ENCODE measurements at regions not wholly inside any gene's neighbourhood (a gene's known extent, or its start where the extent isn't known, plus 50 kb on each side); places are given as distances from the start of the nearest gene placed in this dataset.

DNA sequence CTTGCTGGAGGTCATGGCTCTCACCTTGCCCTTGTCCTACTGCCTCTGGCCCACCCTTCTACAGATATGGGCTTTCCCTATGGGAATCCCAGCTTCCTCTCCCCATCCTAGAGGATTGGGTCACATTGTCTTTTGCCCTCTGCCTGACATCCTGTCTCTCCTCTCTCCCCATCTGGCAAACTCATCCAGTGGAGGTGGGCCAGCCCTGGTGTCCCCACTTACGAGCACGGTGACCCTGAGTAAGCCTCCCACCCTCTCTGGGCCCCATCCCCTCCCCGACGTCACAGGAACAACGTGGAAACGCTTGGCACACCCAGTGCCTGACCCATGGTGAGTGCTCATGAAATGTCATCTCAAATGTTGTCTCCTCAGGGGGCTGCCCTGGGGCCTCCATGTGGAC lies 56.1 kb upstream of the ID3 start:
- no peak overlapping the region for H3K27ac ChIP-seq (ENCODE audit: low read depth, low read length)
- H3K36me3 ChIP-seq (ENCODE audit: insufficient read depth, low read length) = no peaks in the 10 kb centered on the region
- no peaks in the 10 kb centered on the region for H3K4me1 ChIP-seq (ENCODE audit: control insufficient read depth, insufficient read depth, low read length, unreplicated experiment)
- H3K27me3 ChIP-seq (ENCODE audit: insufficient read depth, low read length) = peaks cover 25% of the 10 kb centered on the region
- no peaks in the 10 kb centered on the region for H3K79me2 ChIP-seq (ENCODE audit: control insufficient read depth, insufficient read depth, low read length, unreplicated experiment)
- no peak overlapping the region for H3K4me3 ChIP-seq (ENCODE audit: low read depth, low read length)
- H2AFZ ChIP-seq (ENCODE audit: low read length, unreplicated experiment) = no peak overlapping the region

DNA sequence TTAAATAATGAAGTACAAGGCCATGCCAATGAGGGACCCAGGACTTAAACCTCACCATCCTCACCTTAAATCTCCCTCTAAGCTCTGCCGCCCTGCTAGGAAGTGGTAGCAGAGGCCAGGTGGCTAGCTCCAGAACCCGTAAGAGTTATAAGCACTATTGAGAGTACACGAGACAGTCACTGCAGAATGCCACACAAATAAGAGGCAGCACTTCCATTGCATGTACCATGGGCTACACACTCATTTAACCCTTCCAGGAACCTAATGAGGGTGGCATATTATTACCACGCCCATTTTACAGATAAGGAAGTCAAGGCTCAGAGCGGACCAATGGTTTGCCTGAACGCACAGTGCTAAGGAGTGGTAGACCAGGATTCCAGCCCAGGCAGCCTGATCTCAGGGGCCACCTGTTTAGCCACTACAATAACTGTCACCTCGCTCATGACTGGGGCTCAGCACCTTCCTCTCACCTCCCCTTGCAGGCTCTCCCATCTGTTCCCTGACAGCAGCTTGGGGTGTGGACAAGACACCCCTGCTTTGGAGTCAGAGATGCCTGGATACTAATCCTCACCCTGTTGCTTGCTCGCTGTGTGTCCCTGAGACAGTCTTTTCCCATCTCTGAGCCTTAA lies 54.8 kb upstream of the ID3 start:
- Histone ChIP-seq H2AFZ (ENCODE audit: low read length, unreplicated experiment) (no peak overlapping the region), H3K4me3 (ENCODE audit: low read depth, low read length) (no peak overlapping the region), H3K4me1 (ENCODE audit: control insufficient read depth, insufficient read depth, low read length, unreplicated experiment) (no peaks in the 10 kb centered on the region)

DNA sequence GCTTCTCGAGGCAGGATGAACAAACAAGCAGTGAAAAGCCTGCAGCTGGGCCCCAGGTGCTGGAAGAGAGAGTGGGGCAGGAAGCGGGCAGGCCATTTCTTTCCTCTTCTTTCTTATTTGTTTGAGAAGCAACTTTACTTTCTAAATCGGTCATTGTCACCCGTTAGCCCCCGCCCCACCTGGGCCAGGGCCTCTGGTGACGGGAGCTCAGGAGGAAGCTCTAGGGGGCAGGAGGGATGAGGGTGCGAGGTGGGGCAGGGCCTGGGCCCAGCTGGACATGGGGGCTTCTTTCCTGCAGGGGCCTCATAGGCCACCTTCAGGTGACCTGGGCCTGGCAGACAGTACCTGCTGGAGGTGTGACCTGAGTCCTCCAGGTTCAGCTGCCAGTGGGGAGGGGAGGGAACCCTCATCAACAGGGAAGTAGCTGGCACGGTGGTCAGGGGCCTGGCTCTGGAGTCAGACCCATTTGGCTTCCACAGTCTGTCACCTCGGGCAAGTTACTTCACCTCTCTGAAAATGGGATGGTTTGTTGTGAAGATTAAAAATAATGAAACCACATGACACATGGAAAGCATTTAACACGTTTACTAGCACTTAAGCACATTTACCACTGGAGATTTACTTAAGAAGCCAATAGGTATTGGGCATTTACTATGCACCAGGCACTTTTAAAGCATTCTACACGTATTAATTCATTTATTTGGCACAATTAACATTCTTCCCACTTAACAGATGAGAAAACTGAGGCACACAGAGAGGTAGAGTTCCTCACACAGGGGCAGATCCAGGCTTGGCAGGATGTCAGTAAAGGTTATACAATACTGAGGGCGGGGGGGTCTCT lies 54.1 kb upstream of the ID3 start:
- Histone ChIP-seq H3K27me3 (ENCODE audit: insufficient read depth, low read length) (peaks cover 5% of the 10 kb centered on the region; the same call in 1 of the 2 replicates), H2AFZ (ENCODE audit: low read length, unreplicated experiment) (no peak overlapping the region), H3K79me2 (ENCODE audit: control insufficient read depth, insufficient read depth, low read length, unreplicated experiment) (no peaks in the 10 kb centered on the region), H3K27ac (ENCODE audit: low read depth, low read length) (no peak overlapping the region), H3K4me3 (ENCODE audit: low read depth, low read length) (no peak overlapping the region), H3K36me3 (ENCODE audit: insufficient read depth, low read length) (no peaks in the 10 kb centered on the region), H3K4me1 (ENCODE audit: control insufficient read depth, insufficient read depth, low read length, unreplicated experiment) (no peaks in the 10 kb centered on the region)

More for the DNA sequence above, 54.8 kb upstream of the ID3 start:
- H3K36me3 ChIP-seq (ENCODE audit: insufficient read depth, low read length) = no peaks in the 10 kb centered on the region
- H3K27ac ChIP-seq (ENCODE audit: low read depth, low read length) = no peak overlapping the region
- H3K27me3 ChIP-seq (ENCODE audit: insufficient read depth, low read length) = peaks cover 12% of the 10 kb centered on the region
- H3K79me2 ChIP-seq (ENCODE audit: control insufficient read depth, insufficient read depth, low read length, unreplicated experiment) = no peaks in the 10 kb centered on the region

DNA sequence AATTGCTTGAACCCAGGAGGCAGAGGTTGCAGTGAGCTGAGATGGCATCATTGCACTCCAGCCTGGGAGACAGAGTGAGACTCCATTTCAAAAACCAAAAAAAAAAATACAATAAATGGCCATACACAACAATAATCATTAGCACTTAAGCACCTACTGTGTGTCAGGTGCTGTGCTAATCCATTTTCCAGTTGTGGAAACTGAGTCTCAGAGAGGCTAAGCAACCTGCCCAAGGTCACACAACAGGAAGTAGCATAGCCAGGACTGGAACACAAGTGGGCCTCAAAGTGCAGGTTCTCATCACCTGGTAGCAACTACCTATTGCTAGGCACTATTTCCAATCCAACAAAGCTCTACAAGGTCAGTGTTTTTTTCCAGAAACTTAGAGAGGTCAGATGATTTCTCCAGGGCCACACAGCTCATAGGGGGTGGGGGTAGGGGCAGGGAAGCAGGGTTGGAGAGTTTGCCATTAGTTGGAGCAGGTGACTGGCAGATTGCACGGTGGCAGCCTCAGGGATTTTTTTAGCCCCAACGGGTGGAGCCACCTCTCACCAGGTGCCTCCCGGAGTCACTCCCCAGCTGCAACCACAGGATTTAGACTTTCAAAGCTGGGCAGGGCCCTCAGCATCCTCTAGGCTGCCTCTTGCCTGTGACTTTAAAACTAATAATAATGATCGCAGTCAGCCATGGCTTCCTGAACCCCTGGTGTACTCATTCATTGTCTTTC lies 52.5 kb upstream of the ID3 start:
- Histone ChIP-seq H3K36me3 (ENCODE audit: insufficient read depth, low read length) (no peaks in the 10 kb centered on the region), H3K79me2 (ENCODE audit: control insufficient read depth, insufficient read depth, low read length, unreplicated experiment) (no peaks in the 10 kb centered on the region), H3K27ac (ENCODE audit: low read depth, low read length) (no peak overlapping the region), H2AFZ (ENCODE audit: low read length, unreplicated experiment) (no peak overlapping the region), H3K27me3 (ENCODE audit: insufficient read depth, low read length) (peaks cover 3% of the 10 kb centered on the region; the same call in 1 of the 2 replicates), H3K4me1 (ENCODE audit: control insufficient read depth, insufficient read depth, low read length, unreplicated experiment) (no peaks in the 10 kb centered on the region), H3K4me3 (ENCODE audit: low read depth, low read length) (no peak overlapping the region)

DNA sequence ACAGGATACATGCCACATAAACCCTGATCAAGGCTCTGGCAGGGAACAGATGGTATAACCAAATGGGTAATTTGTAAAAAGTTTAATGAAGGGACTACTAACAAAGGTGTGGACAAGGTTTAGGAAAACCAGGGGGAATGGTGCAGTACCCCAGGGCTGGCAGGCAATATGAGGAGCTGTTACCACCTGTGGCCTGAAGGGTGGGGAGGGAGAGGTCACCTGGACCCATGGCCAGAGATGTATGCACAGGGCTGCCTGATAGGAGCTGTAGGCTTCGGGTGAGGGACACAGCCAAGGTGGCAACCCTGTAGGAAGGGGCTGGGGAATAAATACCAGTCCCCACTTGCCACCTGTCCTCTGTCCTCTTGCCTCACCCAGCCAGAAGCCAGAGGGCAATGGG lies 51.4 kb upstream of the ID3 start:
- Histone ChIP-seq H3K4me1 (ENCODE audit: control insufficient read depth, insufficient read depth, low read length, unreplicated experiment) (no peaks in the 10 kb centered on the region), H3K79me2 (ENCODE audit: control insufficient read depth, insufficient read depth, low read length, unreplicated experiment) (no peaks in the 10 kb centered on the region), H3K36me3 (ENCODE audit: insufficient read depth, low read length) (no peaks in the 10 kb centered on the region), H2AFZ (ENCODE audit: low read length, unreplicated experiment) (no peak overlapping the region), H3K27me3 (ENCODE audit: insufficient read depth, low read length) (peaks cover under 1% of the 10 kb centered on the region; the same call in 1 of the 2 replicates), H3K4me3 (ENCODE audit: low read depth, low read length) (no peak overlapping the region), H3K27ac (ENCODE audit: low read depth, low read length) (no peak overlapping the region)

DNA sequence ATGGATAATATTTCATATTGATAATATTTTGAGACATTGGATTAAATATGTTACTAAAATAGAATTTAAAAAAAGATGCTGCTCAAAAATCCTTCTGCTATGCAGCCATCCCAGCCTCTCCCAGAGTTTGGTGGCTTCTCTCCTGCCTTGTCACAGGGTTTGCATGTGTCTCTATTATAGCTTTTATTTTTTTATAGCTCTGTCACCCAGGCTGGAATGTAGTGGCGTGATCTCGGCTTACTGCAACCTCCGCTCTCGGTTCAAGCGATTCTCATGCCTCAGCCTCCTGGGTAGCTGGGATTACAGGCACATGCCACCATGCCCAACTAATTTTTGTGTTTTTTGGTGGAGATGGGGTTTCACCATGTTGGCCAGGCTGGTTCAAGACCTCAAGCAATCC lies 50.7 kb upstream of the ID3 start:
- no peaks in the 10 kb centered on the region for H3K4me1 ChIP-seq (ENCODE audit: control insufficient read depth, insufficient read depth, low read length, unreplicated experiment)
- H3K79me2 ChIP-seq (ENCODE audit: control insufficient read depth, insufficient read depth, low read length, unreplicated experiment) = no peaks in the 10 kb centered on the region
- H2AFZ ChIP-seq (ENCODE audit: low read length, unreplicated experiment) = no peak overlapping the region
- H3K27ac ChIP-seq (ENCODE audit: low read depth, low read length) = no peak overlapping the region
- H3K27me3 ChIP-seq (ENCODE audit: insufficient read depth, low read length) = no peaks in the 10 kb centered on the region
- no peak overlapping the region for H3K4me3 ChIP-seq (ENCODE audit: low read depth, low read length)
- no peaks in the 10 kb centered on the region for H3K36me3 ChIP-seq (ENCODE audit: insufficient read depth, low read length)

All from ACC112 (cell line).